Mesodermal cell (in vitro differentiated cells): ENCODE measurements at regions not wholly inside any gene's neighbourhood (a gene's known extent, or its start where the extent isn't known, plus 50 kb on each side); places are given as distances from the start of the nearest gene placed in this dataset.
"Not testable (repeated sequence)": the region's sequence is repeated elsewhere in the genome, so short reads cannot be mapped to it uniquely, and the experiment has no call there.

ENCODE experiments used
- H3K27ac ChIP-seq: 2 replicates; pipeline ENCODE4 v1.7.0; 2013; ENCODE audit warnings: mild to moderate bottlenecking, low read depth, low read length, moderate library complexity; ENCODE audit not compliant: severe bottlenecking
- H3K36me3 ChIP-seq: 2 replicates; pipeline ENCODE4 v1.7.1; 2013; ENCODE audit warnings: mild to moderate bottlenecking, low read length, moderate library complexity; ENCODE audit not compliant: control insufficient read depth, insufficient read depth
- H3K4me1 ChIP-seq: one replicate; pipeline ENCODE4 v1.7.1; 2013; ENCODE audit warnings: mild to moderate bottlenecking, low read length; ENCODE audit not compliant: insufficient read depth, control insufficient read depth, poor library complexity, severe bottlenecking
- H3K4me3 ChIP-seq: 2 replicates; pipeline ENCODE4 v1.7.0; 2013; ENCODE audit warnings: low read length, control low read depth, mild to moderate bottlenecking; ENCODE audit not compliant: insufficient read depth, poor library complexity, severe bottlenecking; ENCODE audit errors: extremely low read depth
- H3K9me3 ChIP-seq: 2 replicates; pipeline ENCODE4 v1.7.1; 2013; ENCODE audit warnings: mild to moderate bottlenecking, low read length, moderate library complexity; ENCODE audit not compliant: control insufficient read depth
- WGBS, 2 experiments: methylation state at CpG; one replicate each; pipeline ENCODE4 v1.1.5; 2013; ENCODE audit warnings: missing lambda C conversion rate in 2 of 2; ENCODE audit not compliant: insufficient coverage in 2 of 2; 5-methylcytosine and 5-hydroxymethylcytosine counted together

DNA sequence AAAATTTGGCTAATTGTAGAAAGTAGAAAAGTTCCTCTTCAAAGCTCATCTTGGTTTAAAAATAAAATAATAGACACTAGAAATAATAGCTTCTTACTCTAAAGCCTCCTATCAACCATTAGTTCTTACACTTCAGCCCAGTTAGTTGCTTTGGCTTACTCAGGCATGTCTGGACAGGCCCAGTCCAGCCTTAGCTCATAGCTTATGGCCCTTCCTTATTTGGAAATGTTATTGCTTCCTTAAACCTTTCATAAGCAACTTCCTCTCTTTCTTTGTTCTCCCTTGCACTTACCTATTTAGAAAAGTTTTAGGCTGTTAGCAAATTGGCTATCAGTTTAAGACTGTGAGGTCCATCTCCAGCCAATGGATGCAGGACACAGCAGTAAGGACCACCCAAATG, 754.1 kb upstream of the NUDT12 start:
- not testable (repeated sequence) for H3K4me1 ChIP-seq, H3K27ac ChIP-seq, H3K36me3 ChIP-seq, H3K4me3 ChIP-seq
- H3K9me3 ChIP-seq = peaks cover 14% of the 10 kb centered on the region

DNA sequence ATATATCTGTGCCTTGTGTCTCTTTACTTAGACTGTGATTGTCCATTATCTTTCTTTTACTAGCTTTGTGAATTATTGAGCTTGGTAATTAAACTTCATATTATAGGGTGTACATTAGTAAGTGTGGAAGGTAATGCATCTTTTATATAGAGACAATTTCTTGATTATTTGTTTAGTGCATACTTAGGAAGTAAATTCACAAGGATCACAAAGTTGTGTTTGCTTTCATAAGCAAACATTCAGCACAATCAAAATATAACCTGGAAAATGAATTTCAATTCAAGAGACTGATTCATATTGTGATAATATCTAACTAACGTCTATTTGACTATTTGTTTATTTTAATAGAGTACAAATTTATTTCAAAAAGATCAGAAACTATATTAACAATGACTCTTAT, 749.9 kb upstream of the NUDT12 start:
- Histone ChIP-seq H3K36me3 (no peaks in the 10 kb centered on the region), H3K4me1 (no peaks in the 10 kb centered on the region), H3K27ac (no peak overlapping the region), H3K9me3 (peaks cover 8% of the 10 kb centered on the region), H3K4me3 (no peak overlapping the region)
- no CpG with 5 or more reads among the region's 1 CpG for WGBS, 2 experiments

DNA sequence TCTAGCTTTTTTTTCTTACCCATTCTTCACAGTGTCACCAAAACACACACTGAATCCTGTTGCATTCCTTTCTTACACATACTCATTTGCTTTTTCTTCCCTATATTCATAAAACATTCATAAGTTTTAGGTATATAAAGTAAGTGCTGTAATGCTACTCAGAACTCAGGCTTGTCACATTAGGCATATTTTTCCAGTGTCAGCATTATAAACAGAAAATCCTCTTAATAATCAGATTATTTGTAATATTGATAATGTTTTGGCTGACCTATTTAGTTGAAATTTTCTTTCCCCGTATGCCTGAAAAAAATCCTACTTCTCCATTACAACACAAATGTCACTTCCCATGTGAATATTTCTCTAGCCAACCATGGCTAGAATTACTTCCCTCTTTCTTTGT, 743.0 kb upstream of the NUDT12 start:
- H3K36me3 ChIP-seq = no peaks in the 10 kb centered on the region
- H3K4me3 ChIP-seq = no peak overlapping the region
- no peaks in the 10 kb centered on the region for H3K9me3 ChIP-seq
- WGBS, 2 experiments = 83% methylated on average over 1 of the region's 1 CpG; no CpG with 5 or more reads in 1 of the 2 experiments
- no peaks in the 10 kb centered on the region for H3K4me1 ChIP-seq
- H3K27ac ChIP-seq = no peak overlapping the region

DNA sequence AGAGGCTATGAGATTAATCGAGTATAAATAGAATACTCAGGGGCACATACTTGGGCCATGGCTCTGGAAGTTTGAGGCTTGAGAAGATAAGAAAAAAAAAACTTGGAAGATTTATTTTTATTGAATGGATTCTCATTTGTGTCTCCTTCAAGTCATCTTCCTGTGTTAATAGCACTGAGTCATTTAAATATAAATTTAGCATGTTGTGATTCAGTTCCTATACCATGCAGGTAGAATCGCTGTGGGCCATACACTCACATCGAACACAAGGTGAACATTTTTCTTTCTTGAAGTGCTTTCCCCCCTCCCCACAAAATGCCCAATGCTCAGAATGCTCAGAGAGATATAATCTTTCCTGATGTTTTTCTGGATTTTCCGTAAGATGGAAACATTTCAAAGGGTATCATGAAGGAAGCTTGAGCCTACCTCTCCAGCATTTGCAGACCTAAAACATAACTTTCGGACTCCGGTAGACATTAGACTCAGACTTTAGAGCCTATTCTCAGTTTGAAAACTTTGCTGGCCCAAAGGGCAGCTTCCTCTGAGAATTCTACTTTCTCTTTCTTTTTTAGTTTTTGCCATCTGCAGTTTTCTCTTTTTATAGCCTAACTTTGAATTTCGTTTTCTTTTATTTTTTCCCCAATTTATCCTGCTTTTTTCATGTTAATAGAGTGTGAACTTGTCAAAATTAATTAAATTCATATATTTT, 737.6 kb upstream of the NUDT12 start:
- no peaks in the 10 kb centered on the region for H3K36me3 ChIP-seq
- 80 to 100% methylated on average over 1 to 2 of the region's 7 CpGs for WGBS, 2 experiments

GRCh38 chr5:104298518-104298917, 735.9 kb upstream of the NUDT12 start:
- Histone ChIP-seq H3K4me1 (no peaks in the 10 kb centered on the region), H3K27ac (no peak overlapping the region), H3K9me3 (no peaks in the 10 kb centered on the region), H3K4me3 (no peak overlapping the region), H3K36me3 (no peaks in the 10 kb centered on the region)
- 100% methylated on average over 4 to 5 of the region's 5 CpGs for WGBS, 2 experiments

More for the DNA sequence above, 737.6 kb upstream of the NUDT12 start:
- Histone ChIP-seq H3K4me1 (no peaks in the 10 kb centered on the region), H3K27ac (no peak overlapping the region), H3K9me3 (no peaks in the 10 kb centered on the region), H3K4me3 (no peak overlapping the region)

DNA sequence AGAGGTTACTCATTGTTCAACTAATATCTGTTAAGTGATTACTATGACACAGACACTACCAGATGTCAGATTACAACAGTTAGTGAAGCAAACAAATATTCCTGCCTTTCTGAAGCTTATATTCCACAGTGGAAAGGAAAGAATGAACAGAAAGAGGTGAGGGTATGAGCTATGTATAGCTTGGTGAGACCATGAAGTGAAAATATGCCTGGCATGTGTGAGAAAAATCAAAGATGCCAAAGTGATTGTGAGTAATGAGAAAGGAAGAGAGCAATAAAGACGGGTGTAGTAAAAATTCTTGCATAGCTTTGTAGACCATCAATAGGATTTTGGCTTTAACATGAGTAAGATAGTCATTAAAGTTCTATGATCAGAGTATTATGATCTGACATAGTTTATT, 734.5 kb upstream of the NUDT12 start:
- Histone ChIP-seq H3K36me3 (no peaks in the 10 kb centered on the region), H3K4me1 (no peaks in the 10 kb centered on the region), H3K27ac (peak overlapping the region; percentile 64), H3K4me3 (no peak overlapping the region), H3K9me3 (no peaks in the 10 kb centered on the region)
- 33 to 75% methylated on average over 1 of the region's 1 CpG for WGBS, 2 experiments

- WGBS, 2 experiments = no CpG with 5 or more reads among the region's 1 CpG
- Histone ChIP-seq H3K36me3 (no peaks in the 10 kb centered on the region), H3K9me3 (no peaks in the 10 kb centered on the region), H3K27ac (no peak overlapping the region), H3K4me1 (no peaks in the 10 kb centered on the region), H3K4me3 (no peak overlapping the region)
These were observed 733.4 kb upstream of the NUDT12 start for GRCh38 chr5:104295991-104296390.

DNA sequence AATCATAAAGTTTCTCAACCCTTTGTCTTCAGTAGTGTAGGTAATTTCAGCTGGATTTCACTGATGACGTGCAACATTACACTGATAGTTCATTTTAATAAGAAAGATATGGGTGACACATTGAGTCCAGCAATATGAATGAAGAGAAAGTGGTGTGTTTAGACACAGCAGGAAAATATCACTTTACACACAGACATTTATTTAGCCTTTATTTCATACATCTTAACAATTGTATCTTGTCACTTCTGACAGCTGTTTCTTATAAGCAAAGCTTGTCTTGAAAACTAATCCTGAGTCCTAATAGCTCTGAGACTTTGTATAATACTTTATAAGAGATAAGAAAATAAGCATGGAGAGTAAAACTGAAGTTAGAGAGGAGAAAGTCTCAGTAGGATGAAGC, 720.5 kb upstream of the NUDT12 start:
- Histone ChIP-seq H3K36me3 (no peaks in the 10 kb centered on the region), H3K9me3 (no peaks in the 10 kb centered on the region), H3K4me3 (no peak overlapping the region), H3K27ac (no peak overlapping the region), H3K4me1 (no peaks in the 10 kb centered on the region)
- WGBS, 2 experiments = no CpG with 5 or more reads among the region's 1 CpG

- Histone ChIP-seq H3K27ac (no peak overlapping the region), H3K9me3 (no peaks in the 10 kb centered on the region), H3K36me3 (no peaks in the 10 kb centered on the region), H3K4me1 (no peaks in the 10 kb centered on the region), H3K4me3 (no peak overlapping the region)
- 89 to 100% methylated on average over 1 of the region's 2 CpGs for WGBS, 2 experiments
These were observed 711.1 kb upstream of the NUDT12 start for GRCh38 chr5:104273725-104274124.

- no peak overlapping the region for H3K4me3 ChIP-seq
- peak overlapping the region; percentile 76 for H3K27ac ChIP-seq
- H3K36me3 ChIP-seq = no peaks in the 10 kb centered on the region
- 83 to 100% methylated on average over 1 of the region's 3 CpGs for WGBS, 2 experiments
- peaks cover 7% of the 10 kb centered on the region for H3K4me1 ChIP-seq
- H3K9me3 ChIP-seq = no peaks in the 10 kb centered on the region
These were observed 704.9 kb upstream of the NUDT12 start for GRCh38 chr5:104267320-104268015.

GRCh38 chr5:104266161-104266560, 703.6 kb upstream of the NUDT12 start:
- Histone ChIP-seq H3K9me3 (no peaks in the 10 kb centered on the region), H3K27ac (peak overlapping the region; percentile 33), H3K4me3 (no peak overlapping the region), H3K36me3 (no peaks in the 10 kb centered on the region), H3K4me1 (peaks cover 7% of the 10 kb centered on the region)
- WGBS, 2 experiments = no CpG with 5 or more reads among the region's 1 CpG
